Transverse colon (tissue), 4 donors: ENCODE measurements at regions not wholly inside any gene's neighbourhood (a gene's known extent, or its start where the extent isn't known, plus 50 kb on each side); places are given as distances from the start of the nearest gene placed in this dataset.

Experiments
- DNase-seq: peaks from one replicate; pipeline ENCODE4 v3.0.0-alpha.2; 2019
- H3K27ac ChIP-seq, 4 donors: fragments of 200-600 bp; sonication (generic); 2 replicates each; pipeline ENCODE4 v1.5.1; 2016 to 2018; ENCODE audit warnings: inconsistent platforms in 4 of 4
- H3K27me3 ChIP-seq: fragments of 200-600 bp; sonication (generic); 2 replicates; pipeline ENCODE4 v1.5.1; 2017; ENCODE audit warnings: inconsistent platforms
- H3K36me3 ChIP-seq, 4 donors: fragments of 200-600 bp; sonication (generic); 2 replicates each; pipeline ENCODE4 v1.5.1; 2017 to 2019; ENCODE audit warnings: inconsistent platforms in 4 of 4
- H3K4me1 ChIP-seq, 4 donors: fragments of 200-600 bp; sonication (generic); 2 replicates each; pipeline ENCODE4 v1.5.1; 2017 to 2020; ENCODE audit warnings: inconsistent platforms in 4 of 4
- H3K4me3 ChIP-seq, 4 donors: fragments of 200-600 bp; sonication (generic); 1 replicate in 1 of 4; 2 replicates in 3 of 4; pipeline versions ENCODE4 v1.5.1 to v1.6.1; 2017 to 2019; ENCODE audit warnings: inconsistent platforms in 4 of 4
- H3K9me3 ChIP-seq, 2 donors: fragments of 200-600 bp; sonication (generic); 2 replicates each; pipeline ENCODE4 v1.5.1; 2017 to 2019; ENCODE audit warnings: inconsistent platforms in 2 of 2
- CTCF ChIP-seq, 5 experiments: fragments of 200-600 bp in 3 of 5; fragments of 450-650 bp in 2 of 5; sonication (generic) in 3 of 5; IDR thresholded peaks; 1 replicate in 2 of 5; 2 replicates in 3 of 5; pipeline ENCODE4 v1.5.1; 2016 to 2017; ENCODE audit warnings: antibody characterized with exemption in 5 of 5, inconsistent platforms in 3 of 5, mild to moderate bottlenecking in 2 of 5, moderate library complexity in 1 of 5
- EP300 ChIP-seq: sonication (generic); formaldehyde crosslinking; IDR thresholded peaks from one replicate; pipeline ENCODE4 v1.6.1; 2017; ENCODE audit warnings: antibody characterized with exemption, low read depth
- POLR2A ChIP-seq: fragments of 450-650 bp; IDR thresholded peaks from one replicate; pipeline ENCODE4 v1.6.1; 2016; ENCODE audit warnings: antibody characterized with exemption, mild to moderate bottlenecking, moderate library complexity
- POLR2AphosphoS5 ChIP-seq, 3 donors: sonication (generic); formaldehyde crosslinking; IDR thresholded peaks; one replicate each; pipeline ENCODE4 v1.6.1; 2016; ENCODE audit warnings: antibody characterized with exemption in 3 of 3
- WGBS, 2 donors: methylation state at CpG; one replicate each; pipeline ENCODE4 v1.1.5; 2018; ENCODE audit warnings: low coverage in 1 of 2; 5-methylcytosine and 5-hydroxymethylcytosine counted together
- in situ Hi-C, 4 donors: fragments of 200-750 bp; cut with MboI; loops; one replicate each; pipeline versions ENCODE4 v1.15.0 to v1.15.1; 2017; ENCODE audit warnings: low sequenced_read_pairs in 3 of 4, low pct_ligation_motif_present in 1 of 4, low pct_unique_long_range_greater_than_20kb in 1 of 4
- intact Hi-C: fragments of 100-400 bp; cut with DNase I; formaldehyde crosslinking; loops from one replicate; pipeline ENCODE4 v1.15.1; 2023; ENCODE audit warnings: low total_unique reads

- intact Hi-C loops (no loop called here), in situ Hi-C loops (no loop called here)
- Histone ChIP-seq H3K27me3 (no peaks in the 10 kb centered on the region), H3K27ac (no peak overlapping the region), H3K9me3 (no peaks in the 10 kb centered on the region), H3K4me1 (no peaks in the 10 kb centered on the region), H3K36me3 (no peaks in the 10 kb centered on the region), H3K4me3 (no peak overlapping the region)
- 80 to 81% methylated on average over 1 to 5 of the region's 5 CpGs for WGBS, 2 donors
- TF ChIP-seq POLR2A (no peak), POLR2AphosphoS5 (IDR thresholded peaks at IDR 0.05) (no peak), CTCF (IDR thresholded peaks at IDR 0.05) (no peak), EP300 (no peak)
- DNase-seq, result no peak
Measured at GRCh38 chr18:55768255-55768654, 180.3 kb upstream of the TCF4 start.

GRCh38 chr18:55764386-55764785, 176.4 kb upstream of the TCF4 start:
- no peaks in the 10 kb centered on the region for H3K27me3 ChIP-seq
- no peaks in the 10 kb centered on the region for H3K9me3 ChIP-seq
- TF ChIP-seq EP300 (no peak), POLR2AphosphoS5 (IDR thresholded peaks at IDR 0.05) (no peak)
- WGBS, 2 donors, result 50 to 57% methylated on average over 1 to 5 of the region's 5 CpGs
- DNase-seq, result no peak
- no peaks in the 10 kb centered on the region for H3K4me1 ChIP-seq
- H3K4me3 ChIP-seq, result no peak overlapping the region
- H3K27ac ChIP-seq, result no peak overlapping the region
- H3K36me3 ChIP-seq, result no peaks in the 10 kb centered on the region
- in situ Hi-C loops, result no loop called here
- intact Hi-C loops, result no loop called here

- Histone ChIP-seq H3K27me3 (no peaks in the 10 kb centered on the region), H3K36me3 (no peaks in the 10 kb centered on the region), H3K4me3 (no peak overlapping the region), H3K4me1 (no peaks in the 10 kb centered on the region), H3K9me3 (no peaks in the 10 kb centered on the region), H3K27ac (no peak overlapping the region)
- intact Hi-C loops, result no loop called here
- in situ Hi-C loops, result no loop called here
- TF ChIP-seq POLR2AphosphoS5 (IDR thresholded peaks at IDR 0.05), result no peak
- no peak for TF ChIP-seq CTCF (IDR thresholded peaks at IDR 0.05)
- DNase-seq, result no peak
- 71 to 80% methylated on average over 2 to 4 of the region's 4 CpGs for WGBS, 2 donors
Measured at GRCh38 chr18:55763805-55764204, 175.8 kb upstream of the TCF4 start.

GRCh38 chr18:55763298-55763697, 175.3 kb upstream of the TCF4 start:
- WGBS, 2 donors, result 25 to 41% methylated on average over 1 to 2 of the region's 2 CpGs
- TF ChIP-seq EP300, result no peak
- no peak for TF ChIP-seq POLR2AphosphoS5 (IDR thresholded peaks at IDR 0.05)
- no peak for TF ChIP-seq POLR2A
- TF ChIP-seq CTCF (IDR thresholded peaks at IDR 0.05), result no peak

GRCh38 chr18:55762424-55762823, 174.4 kb upstream of the TCF4 start:
- in situ Hi-C loops (no loop called here), intact Hi-C loops (no loop called here)

More at GRCh38 chr18:55763298-55763697, 175.3 kb upstream of the TCF4 start:
- Histone ChIP-seq H3K4me1 (no peaks in the 10 kb centered on the region), H3K4me3 (no peak overlapping the region), H3K27ac (no peak overlapping the region), H3K9me3 (no peaks in the 10 kb centered on the region), H3K27me3 (no peaks in the 10 kb centered on the region), H3K36me3 (no peaks in the 10 kb centered on the region)
- intact Hi-C loops, result no loop called here
- DNase-seq, result no peak
- in situ Hi-C loops, result no loop called here

More at GRCh38 chr18:55762424-55762823, 174.4 kb upstream of the TCF4 start:
- WGBS, 2 donors, result 70 to 75% methylated on average over 2 to 3 of the region's 3 CpGs
- Histone ChIP-seq H3K9me3 (no peaks in the 10 kb centered on the region), H3K27me3 (no peaks in the 10 kb centered on the region), H3K4me3 (no peak overlapping the region), H3K4me1 (no peaks in the 10 kb centered on the region), H3K27ac (no peak overlapping the region), H3K36me3 (no peaks in the 10 kb centered on the region)
- TF ChIP-seq POLR2A (no peak), CTCF (IDR thresholded peaks at IDR 0.05) (no peak), EP300 (no peak), POLR2AphosphoS5 (IDR thresholded peaks at IDR 0.05) (no peak)
- no peak for DNase-seq
